HUES6 (cell line): ENCODE measurements at regions not wholly inside any gene's neighbourhood (a gene's known extent, or its start where the extent isn't known, plus 50 kb on each side); places are given as distances from the start of the nearest gene placed in this dataset.
"Not testable (repeated sequence)": the region's sequence is repeated elsewhere in the genome, so short reads cannot be mapped to it uniquely, and the experiment has no call there.

Source experiments
- H3K27ac ChIP-seq: 2 replicates; pipeline ENCODE4 v1.7.0; 2013; ENCODE audit warnings: low read depth, mild to moderate bottlenecking, low read length, inconsistent platforms
- H3K27me3 ChIP-seq: 2 replicates; pipeline ENCODE4 v1.6.1; 2013; ENCODE audit warnings: low read length; ENCODE audit not compliant: control insufficient read depth, insufficient read depth
- H3K36me3 ChIP-seq: 2 replicates; pipeline ENCODE4 v1.6.1; 2013; ENCODE audit warnings: low read length; ENCODE audit not compliant: control insufficient read depth, insufficient read depth
- H3K4me1 ChIP-seq: 2 replicates; pipeline ENCODE4 v1.6.1; 2013; ENCODE audit warnings: low read length; ENCODE audit not compliant: control insufficient read depth, insufficient read depth
- H3K4me3 ChIP-seq: 2 replicates; pipeline ENCODE4 v1.5.1; 2013; ENCODE audit warnings: low read depth, low read length
- H3K9ac ChIP-seq: one replicate; pipeline ENCODE4 v1.6.1; 2013; ENCODE audit warnings: mild to moderate bottlenecking, low read length
- H3K9me3 ChIP-seq: 2 replicates; pipeline ENCODE4 v1.6.1; 2013; ENCODE audit warnings: low read depth, low read length; ENCODE audit not compliant: control insufficient read depth, insufficient read depth

DNA sequence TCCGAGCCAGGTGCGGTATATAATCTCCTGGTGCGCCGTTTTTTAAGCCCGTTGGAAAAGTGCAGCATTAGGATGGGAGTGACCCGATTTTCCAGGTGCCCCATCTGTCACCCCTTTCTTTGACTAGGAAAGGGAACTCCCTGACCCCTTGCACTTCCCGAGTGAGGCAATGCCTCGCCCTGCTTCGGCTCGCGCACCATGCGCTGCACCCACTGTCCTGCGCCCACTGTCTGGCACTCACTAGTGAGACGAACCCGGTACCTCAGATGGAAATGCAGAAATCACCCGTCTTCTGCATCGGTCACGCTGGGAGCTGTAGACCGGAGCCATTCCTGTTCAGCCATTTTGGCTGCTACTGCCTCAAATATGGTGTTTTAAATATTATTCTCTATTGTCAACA is 198.0 kb downstream of the MEIS1 start:
- H3K27me3 ChIP-seq, H3K9ac ChIP-seq, H3K36me3 ChIP-seq, H3K4me1 ChIP-seq, H3K4me3 ChIP-seq, H3K27ac ChIP-seq: not testable (repeated sequence)
- H3K9me3 ChIP-seq = peaks cover 14% of the 10 kb centered on the region

DNA sequence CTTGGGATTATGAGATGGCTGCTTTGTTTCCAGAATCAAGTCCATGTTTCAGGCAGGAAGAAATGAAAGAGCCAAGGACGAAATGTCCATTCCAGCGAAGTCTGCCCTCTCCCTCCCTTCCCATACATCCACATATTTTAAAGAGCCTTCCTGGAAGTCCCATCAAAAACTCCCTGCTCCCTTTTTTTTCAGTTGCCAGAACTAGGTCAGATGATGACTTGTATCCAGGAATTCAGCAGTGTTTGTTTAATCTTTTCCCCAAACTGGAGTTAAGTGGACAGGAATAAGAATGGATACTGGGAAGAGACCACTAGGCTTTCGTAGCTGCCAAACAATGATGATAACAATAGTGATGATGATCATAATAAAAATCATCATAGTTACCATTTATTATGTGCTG is 198.7 kb downstream of the MEIS1 start:
- Histone ChIP-seq H3K36me3 (no peaks in the 10 kb centered on the region), H3K27ac (no peak overlapping the region), H3K4me1 (no peaks in the 10 kb centered on the region), H3K9me3 (peaks cover 14% of the 10 kb centered on the region), H3K27me3 (no peaks in the 10 kb centered on the region), H3K9ac (no peak overlapping the region), H3K4me3 (no peak overlapping the region)

DNA sequence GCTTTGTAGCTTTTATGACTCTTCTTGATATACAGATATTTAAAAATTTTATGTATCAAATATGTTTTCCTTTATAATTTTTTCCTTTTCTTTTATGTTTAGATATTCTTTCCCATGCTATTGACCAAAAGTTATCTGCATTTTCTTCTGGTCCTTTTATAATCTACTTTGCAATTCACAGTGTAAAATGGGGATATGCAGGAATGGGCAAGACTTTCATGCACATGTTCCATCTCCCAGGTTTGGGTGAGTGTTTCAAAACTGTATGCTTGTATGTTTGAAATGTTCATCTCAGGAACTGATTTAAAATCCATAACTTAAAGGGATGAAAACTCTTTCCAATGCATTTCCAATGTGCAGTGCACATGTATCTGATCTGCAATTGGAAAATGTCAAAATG is 199.9 kb downstream of the MEIS1 start:
- H3K27ac ChIP-seq = no peak overlapping the region
- H3K27me3 ChIP-seq = no peaks in the 10 kb centered on the region
- H3K9me3 ChIP-seq = peaks cover 14% of the 10 kb centered on the region
- no peaks in the 10 kb centered on the region for H3K36me3 ChIP-seq
- no peak overlapping the region for H3K9ac ChIP-seq
- H3K4me1 ChIP-seq = no peaks in the 10 kb centered on the region
- H3K4me3 ChIP-seq = no peak overlapping the region

DNA sequence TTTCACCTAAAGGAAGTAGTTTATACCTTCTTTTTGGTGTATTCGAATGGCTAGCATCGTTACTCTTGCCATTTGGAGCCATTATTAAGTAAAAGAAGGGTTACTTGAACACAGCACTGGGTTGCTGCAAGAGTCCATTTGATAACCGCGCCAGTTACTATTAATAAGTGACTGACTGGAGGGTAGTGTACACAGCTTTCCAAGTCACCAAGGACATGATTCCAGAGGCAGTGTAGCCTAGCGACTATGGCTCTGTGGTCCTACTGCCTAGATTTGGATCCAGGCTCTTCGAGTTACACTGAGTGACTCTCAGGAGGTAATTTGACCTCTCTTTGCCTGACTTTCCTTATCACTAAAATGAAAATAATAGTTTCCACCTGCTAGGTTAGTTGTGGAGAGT is 206.8 kb downstream of the MEIS1 start:
- Histone ChIP-seq H3K36me3 (no peaks in the 10 kb centered on the region), H3K9me3 (no peaks in the 10 kb centered on the region), H3K4me1 (no peaks in the 10 kb centered on the region), H3K4me3 (no peak overlapping the region), H3K27ac (no peak overlapping the region), H3K27me3 (no peaks in the 10 kb centered on the region), H3K9ac (no peak overlapping the region)

DNA sequence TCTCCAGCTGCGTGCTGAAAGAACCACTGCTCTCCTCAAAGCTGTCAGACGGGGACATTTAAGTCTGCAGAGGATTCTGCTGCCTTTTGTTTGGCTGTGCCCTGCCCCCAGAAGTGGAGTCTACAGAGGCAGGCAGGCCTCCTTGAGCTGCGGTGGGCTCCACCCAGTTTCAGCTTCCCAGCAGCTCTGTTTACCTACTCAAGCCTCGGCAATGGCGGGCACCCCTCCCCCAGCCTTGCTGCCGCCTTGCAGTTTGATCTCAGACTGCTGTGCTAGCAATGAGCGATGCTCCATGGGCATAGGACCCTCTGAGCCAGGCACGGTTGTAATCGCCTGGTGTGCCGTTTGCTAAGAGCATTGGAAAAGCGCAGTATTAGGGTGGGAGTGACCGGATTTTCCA is 213.2 kb downstream of the MEIS1 start:
- not testable (repeated sequence) for H3K36me3 ChIP-seq, H3K27me3 ChIP-seq, H3K27ac ChIP-seq, H3K4me3 ChIP-seq, H3K4me1 ChIP-seq, H3K9ac ChIP-seq, H3K9me3 ChIP-seq

DNA sequence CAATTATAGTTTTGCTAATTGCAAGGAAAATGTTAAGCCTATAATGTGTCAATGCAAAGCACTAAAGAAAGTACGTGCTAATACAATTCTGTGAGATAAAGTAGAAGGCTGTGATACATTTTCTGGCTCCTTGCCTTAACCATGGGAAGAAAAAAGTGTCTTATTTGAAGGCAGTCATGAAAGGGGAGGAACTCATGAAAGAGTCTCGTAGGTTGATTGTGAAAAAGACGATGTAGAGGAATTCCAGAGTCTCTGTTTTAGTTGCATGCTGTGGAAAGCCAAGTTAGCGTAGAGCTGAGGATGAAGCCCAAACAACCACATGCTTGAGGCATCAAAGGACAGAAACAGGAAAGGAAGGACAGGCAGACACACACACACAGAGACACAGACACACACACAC is 214.1 kb downstream of the MEIS1 start:
- Histone ChIP-seq H3K27me3 (no peaks in the 10 kb centered on the region), H3K4me3 (no peak overlapping the region), H3K9me3 (no peaks in the 10 kb centered on the region), H3K27ac (no peak overlapping the region), H3K4me1 (peaks cover 7% of the 10 kb centered on the region; the same call in 1 of the 2 replicates), H3K36me3 (no peaks in the 10 kb centered on the region), H3K9ac (no peak overlapping the region)

DNA sequence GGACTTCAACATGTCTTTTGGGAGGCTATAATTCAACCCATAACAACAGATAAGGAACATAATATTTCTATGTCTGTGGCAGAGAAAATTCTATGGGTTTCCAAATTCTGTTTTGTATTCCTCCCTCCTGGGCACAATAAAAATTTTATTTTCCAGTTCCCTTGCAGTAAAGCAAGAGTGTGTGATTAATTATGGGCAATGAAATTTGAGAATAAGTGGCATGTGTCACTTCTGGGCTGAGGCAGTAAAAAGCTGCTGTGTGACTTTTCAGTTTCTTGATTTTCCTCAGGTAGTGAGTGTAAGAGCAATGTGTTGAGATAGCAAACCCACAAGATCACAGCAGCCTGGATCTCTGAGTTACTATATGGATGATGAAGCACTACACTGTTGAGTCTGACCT is 216.4 kb downstream of the MEIS1 start:
- Histone ChIP-seq H3K27me3 (no peaks in the 10 kb centered on the region), H3K36me3 (no peaks in the 10 kb centered on the region), H3K27ac (no peak overlapping the region), H3K9me3 (no peaks in the 10 kb centered on the region), H3K4me1 (peaks cover 7% of the 10 kb centered on the region; the same call in 1 of the 2 replicates), H3K9ac (no peak overlapping the region), H3K4me3 (no peak overlapping the region)

DNA sequence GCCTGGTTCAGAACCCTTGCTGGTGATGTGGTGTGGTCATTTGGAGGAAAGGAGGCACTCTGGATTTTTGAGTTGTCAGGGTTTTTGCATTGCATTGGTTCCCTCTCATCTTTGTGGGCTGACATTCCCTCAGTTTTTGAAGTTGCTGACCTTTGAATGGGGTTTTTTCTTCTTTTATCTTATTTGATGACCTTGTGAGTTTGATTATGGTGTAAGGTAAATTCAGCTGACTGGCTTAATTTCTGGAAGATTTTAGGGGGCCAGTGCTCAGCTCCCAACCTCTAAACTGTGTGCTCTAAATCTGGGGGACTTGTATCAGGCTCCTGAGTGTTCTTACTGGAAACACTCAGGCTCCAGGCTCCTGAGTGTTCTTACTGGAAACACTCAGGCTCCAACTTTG is 225.9 kb downstream of the MEIS1 start:
- Histone ChIP-seq H3K9ac (no peak overlapping the region), H3K36me3 (no peaks in the 10 kb centered on the region), H3K9me3 (peaks cover 4% of the 10 kb centered on the region; the same call in 1 of the 2 replicates), H3K27me3 (no peaks in the 10 kb centered on the region), H3K27ac (no peak overlapping the region), H3K4me3 (no peak overlapping the region), H3K4me1 (no peaks in the 10 kb centered on the region)

DNA sequence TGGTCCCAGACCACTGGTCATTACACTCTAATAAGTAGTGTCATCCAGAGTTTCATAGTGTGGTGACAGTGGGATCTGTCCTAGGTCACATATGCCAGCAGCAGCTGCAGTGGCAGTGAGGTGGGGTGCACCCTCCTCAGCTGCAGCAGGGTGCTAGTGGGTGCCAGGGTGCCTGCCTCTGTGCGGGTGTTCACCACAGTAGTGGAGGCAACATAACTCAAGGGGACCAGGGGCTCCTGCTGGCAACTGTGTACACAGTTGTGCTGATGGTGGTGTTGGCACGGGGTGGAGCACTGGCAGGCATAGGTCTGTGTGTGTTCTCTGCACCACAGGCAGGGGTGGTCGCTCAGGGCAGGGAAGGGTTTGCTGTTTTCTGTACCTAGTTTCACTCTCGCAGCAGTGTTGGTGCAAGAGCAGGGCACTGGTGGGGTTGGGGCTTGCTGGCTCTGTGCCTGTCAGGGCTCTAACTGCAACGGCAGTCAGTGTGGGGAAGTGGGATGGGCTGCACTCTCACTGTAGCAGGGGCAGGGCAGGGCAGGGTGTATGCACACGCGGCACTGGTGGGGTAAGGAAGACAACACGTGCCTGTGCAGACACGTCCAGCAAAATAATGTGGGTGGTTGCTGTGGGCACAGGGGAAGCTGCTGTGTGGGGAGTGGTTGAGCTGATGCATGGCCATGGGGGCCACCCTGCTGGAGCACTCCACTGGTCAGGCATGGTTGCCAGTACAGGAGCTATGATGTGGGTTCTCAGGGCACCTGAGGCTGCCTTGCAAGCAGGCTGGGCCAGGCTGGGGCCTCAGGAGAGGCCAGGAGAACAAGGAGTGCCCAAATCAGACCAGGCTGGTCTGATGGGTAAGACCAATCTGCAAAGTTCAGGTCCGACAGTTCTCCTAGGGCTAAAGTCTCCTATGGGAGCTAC is 226.6 kb downstream of the MEIS1 start:
- Histone ChIP-seq H3K27ac (no peak overlapping the region), H3K9ac (no peak overlapping the region), H3K36me3 (no peaks in the 10 kb centered on the region), H3K9me3 (peaks cover 4% of the 10 kb centered on the region; the same call in 1 of the 2 replicates), H3K27me3 (no peaks in the 10 kb centered on the region), H3K4me1 (no peaks in the 10 kb centered on the region), H3K4me3 (no peak overlapping the region)

DNA sequence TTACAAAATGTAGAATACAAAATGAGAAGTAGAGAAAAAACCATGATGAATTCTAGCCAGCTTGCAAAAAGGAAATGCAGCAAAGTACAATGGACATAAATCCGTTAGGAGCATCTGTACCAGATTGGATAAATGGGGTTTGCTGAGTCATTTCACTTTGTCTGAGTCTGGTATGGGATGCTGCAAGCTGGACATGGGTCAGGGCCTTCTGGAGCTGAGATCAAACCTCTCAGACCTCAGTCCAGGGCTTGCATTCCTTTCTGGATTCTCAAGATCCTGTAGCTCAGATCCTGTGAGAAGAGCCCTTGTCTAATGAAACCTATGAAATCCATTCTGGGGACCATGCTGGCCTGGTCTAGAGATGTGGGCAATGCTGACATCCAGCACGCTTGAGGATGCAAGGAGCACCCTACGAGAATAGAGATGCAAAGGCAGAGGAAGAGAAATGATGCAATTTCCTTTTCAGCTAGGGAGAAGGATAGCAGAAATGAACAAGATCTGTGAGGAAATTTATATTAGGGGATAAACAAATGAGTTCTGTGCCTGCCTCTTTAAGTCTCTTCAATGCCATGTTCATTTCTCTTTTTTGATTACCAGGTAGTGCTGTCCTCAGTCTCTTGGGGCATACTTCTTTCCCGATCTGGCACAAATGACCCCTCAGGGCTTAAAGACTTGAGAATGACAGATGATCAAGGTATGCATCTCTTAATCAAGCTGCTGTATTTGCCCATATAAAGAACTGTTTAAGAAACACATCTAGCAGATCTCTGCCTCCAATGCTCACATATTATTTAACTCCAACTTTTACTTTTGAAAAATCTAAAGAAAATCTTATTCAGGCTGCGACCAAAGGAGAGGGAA is 230.4 kb downstream of the MEIS1 start:
- Histone ChIP-seq H3K4me1 (peaks cover 8% of the 10 kb centered on the region; the same call in 1 of the 2 replicates), H3K4me3 (no peak overlapping the region), H3K9me3 (peaks cover 4% of the 10 kb centered on the region; the same call in 1 of the 2 replicates), H3K36me3 (no peaks in the 10 kb centered on the region), H3K27ac (no peak overlapping the region), H3K9ac (no peak overlapping the region), H3K27me3 (no peaks in the 10 kb centered on the region)

DNA sequence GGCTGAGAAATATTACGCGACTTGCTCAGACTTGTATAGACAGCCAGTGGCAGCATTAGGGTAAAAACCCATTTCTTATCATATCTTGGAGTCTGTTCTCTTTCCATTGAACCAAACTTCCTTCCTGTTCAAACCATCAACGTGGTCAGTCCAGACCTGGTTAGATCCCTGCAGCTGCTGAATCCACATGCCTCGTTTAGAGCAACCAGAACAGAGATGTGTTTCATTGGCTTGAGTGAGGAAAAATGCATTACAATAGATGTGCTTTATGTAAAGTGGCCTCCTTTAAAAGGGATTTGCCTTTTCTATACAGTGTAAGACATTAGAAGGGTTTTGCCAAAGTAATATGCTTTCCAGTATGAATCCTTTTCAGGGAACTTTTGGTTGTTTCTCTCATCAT is 232.4 kb downstream of the MEIS1 start:
- no peak overlapping the region for H3K9ac ChIP-seq
- peaks cover 8% of the 10 kb centered on the region; the same call in 1 of the 2 replicates for H3K4me1 ChIP-seq
- no peaks in the 10 kb centered on the region for H3K27me3 ChIP-seq
- H3K27ac ChIP-seq = no peak overlapping the region
- no peaks in the 10 kb centered on the region for H3K36me3 ChIP-seq
- peaks cover 4% of the 10 kb centered on the region; the same call in 1 of the 2 replicates for H3K9me3 ChIP-seq
- no peak overlapping the region for H3K4me3 ChIP-seq
